ENCODE measurements at regions not wholly inside any gene's neighbourhood (a gene's known extent, or its start where the extent isn't known, plus 50 kb on each side); places are given as distances from the start of the nearest gene placed in this dataset.
"Not testable (repeated sequence)": the region's sequence is repeated elsewhere in the genome, so short reads cannot be mapped to it uniquely, and the experiment has no call there.

DNA sequence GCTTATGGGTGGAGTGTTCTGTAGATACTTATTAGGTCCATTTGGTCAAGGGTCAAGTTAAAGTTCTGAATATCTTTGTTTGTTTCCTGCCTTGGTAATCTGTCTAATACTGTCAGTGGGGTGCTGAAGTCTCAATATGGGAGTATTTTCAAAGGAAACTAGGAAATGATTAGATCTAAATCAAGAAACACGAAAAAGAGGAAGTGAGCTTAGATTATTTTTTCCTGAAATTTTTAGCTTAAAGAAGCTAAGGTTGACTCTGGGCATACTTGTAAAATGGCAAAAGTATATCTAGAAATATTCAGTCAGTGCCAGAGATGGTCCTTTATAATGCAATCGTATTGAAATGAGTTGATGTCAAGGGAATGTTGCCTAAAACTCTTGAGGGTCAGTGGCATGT lies 313.5 kb downstream of the ICE1 start:
- peaks cover 8% of the 10 kb centered on the region for H3K9me3 Mint-ChIP-seq
- no peaks in the 10 kb centered on the region for H3K4me1 Mint-ChIP-seq
- peaks cover 11% of the 10 kb centered on the region for H3K27me3 Mint-ChIP-seq (ENCODE audit: low read depth)
- no peak for DNase-seq (ENCODE audit: low spot score in 2 of 2, unreplicated experiment in 2 of 2)
- H3K36me3 Mint-ChIP-seq: no peaks in the 10 kb centered on the region
- TF ChIP-seq, protein P1, sequence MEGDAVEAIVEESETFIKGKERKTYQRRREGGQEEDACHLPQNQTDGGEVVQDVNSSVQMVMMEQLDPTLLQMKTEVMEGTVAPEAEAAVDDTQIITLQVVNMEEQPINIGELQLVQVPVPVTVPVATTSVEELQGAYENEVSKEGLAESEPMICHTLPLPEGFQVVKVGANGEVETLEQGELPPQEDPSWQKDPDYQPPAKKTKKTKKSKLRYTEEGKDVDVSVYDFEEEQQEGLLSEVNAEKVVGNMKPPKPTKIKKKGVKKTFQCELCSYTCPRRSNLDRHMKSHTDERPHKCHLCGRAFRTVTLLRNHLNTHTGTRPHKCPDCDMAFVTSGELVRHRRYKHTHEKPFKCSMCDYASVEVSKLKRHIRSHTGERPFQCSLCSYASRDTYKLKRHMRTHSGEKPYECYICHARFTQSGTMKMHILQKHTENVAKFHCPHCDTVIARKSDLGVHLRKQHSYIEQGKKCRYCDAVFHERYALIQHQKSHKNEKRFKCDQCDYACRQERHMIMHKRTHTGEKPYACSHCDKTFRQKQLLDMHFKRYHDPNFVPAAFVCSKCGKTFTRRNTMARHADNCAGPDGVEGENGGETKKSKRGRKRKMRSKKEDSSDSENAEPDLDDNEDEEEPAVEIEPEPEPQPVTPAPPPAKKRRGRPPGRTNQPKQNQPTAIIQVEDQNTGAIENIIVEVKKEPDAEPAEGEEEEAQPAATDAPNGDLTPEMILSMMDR (IDR thresholded peaks at IDR 0.05; ENCODE audit: unreplicated experiment): no peak
- H3K4me3 Mint-ChIP-seq: no peak overlapping the region
- no peak overlapping the region for H3K27ac Mint-ChIP-seq

DNA sequence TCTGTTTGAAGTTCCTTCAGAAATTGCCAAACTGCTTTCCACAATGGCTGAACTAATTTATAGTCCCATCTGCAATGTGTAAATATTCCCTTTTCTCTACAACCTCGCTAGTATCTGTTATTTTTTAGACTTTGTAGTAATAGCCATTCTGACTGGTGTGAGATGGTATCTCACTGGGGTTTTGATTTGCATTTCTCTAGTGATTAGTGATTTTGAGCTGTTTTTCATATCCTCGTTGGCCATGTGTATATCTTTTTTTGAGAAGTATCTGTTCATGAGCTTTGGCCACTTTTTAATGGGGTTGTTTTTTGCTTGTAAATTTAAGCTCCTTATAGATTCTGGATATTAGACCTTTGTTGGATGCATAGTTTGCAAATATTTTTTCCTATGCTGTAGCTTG lies 310.6 kb downstream of the ICE1 start:
- H3K36me3 Mint-ChIP-seq; H3K9me3 Mint-ChIP-seq; DNase-seq (ENCODE audit: low spot score in 2 of 2, unreplicated experiment in 2 of 2); H3K27ac Mint-ChIP-seq; H3K4me1 Mint-ChIP-seq; H3K4me3 Mint-ChIP-seq; H3K27me3 Mint-ChIP-seq (ENCODE audit: low read depth): not testable (repeated sequence)

DNA sequence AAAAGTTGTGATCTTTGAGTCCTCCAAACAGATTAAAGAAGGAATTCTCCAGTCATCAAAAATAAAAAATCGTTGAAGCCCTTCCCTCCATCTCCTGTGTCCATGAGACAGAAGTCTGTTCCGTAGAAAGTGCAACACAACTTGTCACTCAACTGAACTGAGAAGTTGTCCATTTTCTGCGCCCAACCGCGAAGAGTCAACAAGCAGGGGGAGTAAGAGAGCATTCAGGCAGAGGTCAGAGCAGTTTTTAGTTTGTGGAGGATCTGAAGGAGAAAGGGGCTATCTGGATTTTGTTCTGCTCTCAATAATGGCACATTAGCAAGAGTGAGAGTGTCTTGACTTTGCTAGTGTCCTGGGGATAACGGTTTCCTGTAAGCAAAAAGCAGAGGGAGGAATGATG lies 303.9 kb downstream of the ICE1 start:
- Mint-ChIP-seq H3K4me3 (no peak overlapping the region), H3K27me3 (ENCODE audit: low read depth) (no peaks in the 10 kb centered on the region), H3K36me3 (no peaks in the 10 kb centered on the region), H3K27ac (no peak overlapping the region), H3K4me1 (no peaks in the 10 kb centered on the region), H3K9me3 (peaks cover 6% of the 10 kb centered on the region)
- no peak for DNase-seq (ENCODE audit: low spot score in 2 of 2, unreplicated experiment in 2 of 2)
- TF ChIP-seq, protein P1 (IDR thresholded peaks at IDR 0.05; ENCODE audit: unreplicated experiment): no peak

DNA sequence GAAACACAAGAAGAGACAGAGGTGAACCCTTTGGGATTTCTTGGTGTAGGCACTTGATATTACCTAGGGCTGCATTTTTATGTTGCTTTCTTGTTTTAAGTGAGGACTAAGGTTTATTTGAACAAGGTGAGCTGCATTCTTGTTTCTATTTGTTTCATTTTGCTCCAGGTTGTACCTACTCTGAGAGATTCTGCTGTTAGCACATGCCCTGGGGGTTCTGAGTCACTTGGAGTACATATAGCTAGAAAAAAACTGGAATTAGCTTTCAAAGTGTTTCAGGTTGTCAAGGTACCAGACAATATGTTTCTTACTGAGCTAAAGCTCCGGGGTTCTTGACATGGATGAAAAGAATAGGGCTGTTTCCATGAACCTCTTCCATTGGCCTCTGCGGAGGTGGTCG lies 299.4 kb downstream of the ICE1 start:
- no peaks in the 10 kb centered on the region for H3K36me3 Mint-ChIP-seq
- TF ChIP-seq, protein P1 (IDR thresholded peaks at IDR 0.05; ENCODE audit: unreplicated experiment): no peak

DNA sequence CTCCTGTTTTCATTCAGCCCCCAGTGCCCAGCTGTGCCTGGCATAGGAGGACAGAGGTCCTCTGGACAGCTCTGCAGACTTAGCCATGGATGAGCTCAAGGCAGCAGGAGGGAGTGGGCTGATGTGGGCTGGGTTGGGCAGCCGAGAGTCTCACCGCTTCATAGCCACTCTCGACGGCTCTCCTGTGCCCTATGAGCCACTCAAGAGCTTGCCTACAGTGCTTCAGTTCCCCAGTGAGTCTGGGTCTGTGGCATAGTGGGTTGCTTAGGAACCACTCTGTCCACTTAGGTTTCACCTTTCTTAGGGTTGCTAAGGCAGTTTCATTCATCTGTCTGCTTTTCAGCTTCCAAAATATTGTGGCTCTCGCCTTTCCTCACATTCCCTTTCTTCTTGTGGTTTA lies 296.8 kb downstream of the ICE1 start:
- no peaks in the 10 kb centered on the region for H3K4me1 Mint-ChIP-seq
- no peak overlapping the region for H3K4me3 Mint-ChIP-seq
- no peak overlapping the region for H3K27ac Mint-ChIP-seq
- no peaks in the 10 kb centered on the region for H3K36me3 Mint-ChIP-seq
- H3K27me3 Mint-ChIP-seq (ENCODE audit: low read depth): peaks cover 8% of the 10 kb centered on the region
- TF ChIP-seq, protein P1 (IDR thresholded peaks at IDR 0.05; ENCODE audit: unreplicated experiment): no peak
- no peak for DNase-seq (ENCODE audit: low spot score in 2 of 2, unreplicated experiment in 2 of 2)
- H3K9me3 Mint-ChIP-seq: peaks cover 15% of the 10 kb centered on the region

More for the DNA sequence above, 299.4 kb downstream of the ICE1 start:
- Mint-ChIP-seq H3K4me3 (no peak overlapping the region), H3K27ac (no peak overlapping the region), H3K27me3 (ENCODE audit: low read depth) (no peaks in the 10 kb centered on the region), H3K9me3 (peaks cover 6% of the 10 kb centered on the region), H3K4me1 (no peaks in the 10 kb centered on the region)
- no peak for DNase-seq (ENCODE audit: low spot score in 2 of 2, unreplicated experiment in 2 of 2)

GRCh38 chr5:5716665-5717064 lies 294.2 kb downstream of the ICE1 start:
- H3K9me3 Mint-ChIP-seq: peaks cover 10% of the 10 kb centered on the region
- peaks cover 12% of the 10 kb centered on the region for H3K27me3 Mint-ChIP-seq (ENCODE audit: low read depth)
- no peak overlapping the region for H3K27ac Mint-ChIP-seq
- H3K4me3 Mint-ChIP-seq: no peak overlapping the region
- DNase-seq (ENCODE audit: low spot score in 2 of 2, unreplicated experiment in 2 of 2): no peak
- H3K4me1 Mint-ChIP-seq: peaks cover 5% of the 10 kb centered on the region
- TF ChIP-seq, protein P1 (IDR thresholded peaks at IDR 0.05; ENCODE audit: unreplicated experiment): no peak
- no peaks in the 10 kb centered on the region for H3K36me3 Mint-ChIP-seq

All from mesothelial cell of epicardium (in vitro differentiated cells).